ENCODE measurements at regions not wholly inside any gene's neighbourhood (a gene's known extent, or its start where the extent isn't known, plus 50 kb on each side); places are given as distances from the start of the nearest gene placed in this dataset.

DNA sequence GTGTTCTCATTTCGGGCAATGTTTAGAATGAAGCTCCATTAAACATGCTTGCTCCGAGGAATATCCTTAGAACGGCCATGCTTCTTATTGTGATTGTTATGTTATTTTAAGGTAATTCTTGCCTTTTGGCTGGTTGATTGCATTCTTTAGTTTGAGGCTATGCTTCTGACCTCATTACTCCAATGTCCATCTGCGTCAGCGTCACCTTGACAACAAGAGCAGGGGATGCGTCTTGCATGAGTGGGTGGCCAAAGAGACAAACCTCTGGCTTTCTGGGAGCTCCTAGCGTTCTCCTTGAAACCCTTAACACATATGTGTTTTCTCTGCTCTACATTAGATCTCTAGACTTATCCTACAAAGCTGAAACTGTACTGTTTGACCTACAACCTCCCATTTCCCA is 184.3 kb downstream of the THBS2 start:
- 82% methylated on average over 7 of the region's 7 CpGs for WGBS

DNA sequence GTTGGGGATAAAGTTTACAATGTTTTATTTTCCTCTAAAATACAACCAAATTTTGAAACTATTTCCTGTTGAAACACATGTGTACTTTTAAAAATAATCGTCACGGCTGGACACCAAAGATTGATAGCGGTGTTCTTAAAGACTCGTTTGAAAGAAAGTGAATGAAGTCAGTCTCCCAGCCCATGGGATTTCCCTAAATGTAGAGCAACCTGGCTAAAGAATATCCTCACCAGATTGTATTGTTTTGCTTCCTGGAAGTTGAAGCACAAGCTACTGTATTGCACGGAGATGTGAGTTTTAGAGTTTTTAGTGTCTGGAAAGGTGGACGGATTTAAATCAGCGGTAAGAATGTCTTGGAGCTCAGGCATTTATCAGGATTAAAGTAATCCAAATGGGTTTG is 189.5 kb downstream of the THBS2 start:
- H4K8ac ChIP-seq (ENCODE audit: low read length) = no peak overlapping the region
- DNase-seq = no peak
- H3K18ac ChIP-seq (ENCODE audit: low read depth in 1 of 2, low read length in 2 of 2) = no peak overlapping the region
- H3K4me1 ChIP-seq (ENCODE audit: control insufficient read depth, insufficient read depth, low read depth, low read length) = no peaks in the 10 kb centered on the region
- no peak overlapping the region for H4K91ac ChIP-seq (ENCODE audit: low read length)
- H2AK5ac ChIP-seq (ENCODE audit: low read length, severe bottlenecking) = no peak overlapping the region
- H3K14ac ChIP-seq (ENCODE audit: low read length in 2 of 2) = no peak overlapping the region
- no peak overlapping the region for H2BK5ac ChIP-seq (ENCODE audit: low read depth, low read length, poor library complexity, severe bottlenecking)
- H3K36me3 ChIP-seq (ENCODE audit: control insufficient read depth in 1 of 2, insufficient read depth in 2 of 2, low read depth in 1 of 2, low read length in 2 of 2) = no peaks in the 10 kb centered on the region
- H3K23ac ChIP-seq (ENCODE audit: low read length in 2 of 2) = no peak overlapping the region
- H2BK15ac ChIP-seq (ENCODE audit: low read depth, poor library complexity, severe bottlenecking) = no peak overlapping the region
- no peak overlapping the region for H3K4me3 ChIP-seq (ENCODE audit: insufficient read depth in 1 of 2, low read depth in 1 of 2, low read length in 2 of 2)
- no peak overlapping the region for H3K27ac ChIP-seq (ENCODE audit: low read length, poor library complexity, severe bottlenecking)
- H2BK12ac ChIP-seq (ENCODE audit: low read length in 2 of 2) = no peak overlapping the region
- H3K27me3 ChIP-seq (ENCODE audit: control insufficient read depth in 1 of 2, insufficient read depth in 1 of 2, low read length in 2 of 2) = no peaks in the 10 kb centered on the region
- H3K4me2 ChIP-seq (ENCODE audit: low read length, poor library complexity, severe bottlenecking) = no peak overlapping the region
- WGBS = 80% methylated on average over 7 of the region's 7 CpGs
- no peak overlapping the region for H3K9ac ChIP-seq (ENCODE audit: low read length)
- no peak overlapping the region for H3K4ac ChIP-seq (ENCODE audit: low read depth in 1 of 2, low read length in 2 of 2)
- no peaks in the 10 kb centered on the region for H3K79me1 ChIP-seq (replicated peaks; ENCODE audit: low read length, poor library complexity, severe bottlenecking)
- H2BK120ac ChIP-seq (ENCODE audit: low read depth, low read length) = no peak overlapping the region
- H2AFZ ChIP-seq (ENCODE audit: low read depth, low read length) = no peak overlapping the region
- peaks cover 6% of the 10 kb centered on the region for H3K9me3 ChIP-seq (ENCODE audit: control insufficient read depth, low read length)

More for the DNA sequence above, 184.3 kb downstream of the THBS2 start:
- no peak overlapping the region for H2BK15ac ChIP-seq (ENCODE audit: low read depth, poor library complexity, severe bottlenecking)
- no peak overlapping the region for H2BK120ac ChIP-seq (ENCODE audit: low read depth, low read length)
- no peak overlapping the region for H4K8ac ChIP-seq (ENCODE audit: low read length)
- no peak overlapping the region for H3K14ac ChIP-seq (ENCODE audit: low read length in 2 of 2)
- H2BK5ac ChIP-seq (ENCODE audit: low read depth, low read length, poor library complexity, severe bottlenecking) = no peak overlapping the region
- peak overlapping the region; percentile 69 for H3K9ac ChIP-seq (ENCODE audit: low read length)
- no peak overlapping the region for H2AFZ ChIP-seq (ENCODE audit: low read depth, low read length)
- H3K18ac ChIP-seq (ENCODE audit: low read depth in 1 of 2, low read length in 2 of 2) = no peak overlapping the region
- no peaks in the 10 kb centered on the region for H3K36me3 ChIP-seq (ENCODE audit: control insufficient read depth in 1 of 2, insufficient read depth in 2 of 2, low read depth in 1 of 2, low read length in 2 of 2)
- no peak overlapping the region for H3K4me2 ChIP-seq (ENCODE audit: low read length, poor library complexity, severe bottlenecking)
- H3K23ac ChIP-seq (ENCODE audit: low read length in 2 of 2) = no peak overlapping the region
- no peaks in the 10 kb centered on the region for H3K79me1 ChIP-seq (replicated peaks; ENCODE audit: low read length, poor library complexity, severe bottlenecking)
- peak overlapping the region; percentile 9 for H2AK5ac ChIP-seq (ENCODE audit: low read length, severe bottlenecking)
- no peak overlapping the region for H3K27ac ChIP-seq (ENCODE audit: low read length, poor library complexity, severe bottlenecking)
- H3K4me1 ChIP-seq (ENCODE audit: control insufficient read depth, insufficient read depth, low read depth, low read length) = peaks cover 18% of the 10 kb centered on the region
- H2BK12ac ChIP-seq (ENCODE audit: low read length in 2 of 2) = no peak overlapping the region
- no peaks in the 10 kb centered on the region for H3K9me3 ChIP-seq (ENCODE audit: control insufficient read depth, low read length)
- H3K27me3 ChIP-seq (ENCODE audit: control insufficient read depth in 1 of 2, insufficient read depth in 1 of 2, low read length in 2 of 2) = no peaks in the 10 kb centered on the region
- H3K4me3 ChIP-seq (ENCODE audit: insufficient read depth in 1 of 2, low read depth in 1 of 2, low read length in 2 of 2) = no peak overlapping the region
- no peak overlapping the region for H4K91ac ChIP-seq (ENCODE audit: low read length)
- no peak overlapping the region for H3K4ac ChIP-seq (ENCODE audit: low read depth in 1 of 2, low read length in 2 of 2)
- no peak for DNase-seq

DNA sequence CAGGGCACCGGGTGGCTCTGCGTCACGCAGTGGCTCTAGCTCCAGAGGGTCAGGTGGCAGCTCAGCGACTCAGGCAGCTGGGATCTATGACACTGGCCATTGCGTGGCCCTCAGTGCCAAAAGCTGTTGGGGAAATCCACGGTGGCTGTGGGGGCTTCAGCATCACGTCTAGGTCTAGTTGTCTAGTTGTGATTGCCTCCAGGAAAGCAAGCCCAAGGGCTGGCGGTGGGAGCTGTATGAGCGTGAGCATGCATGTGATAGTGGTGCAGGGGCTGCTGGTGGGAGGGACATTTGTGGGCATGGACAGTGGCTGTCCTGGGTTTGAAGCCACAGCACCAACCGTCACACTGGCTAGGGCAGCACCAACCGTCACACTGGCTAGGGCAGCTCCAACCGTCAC is 191.4 kb downstream of the THBS2 start:
- 91% methylated on average over 12 of the region's 12 CpGs for WGBS
- Histone ChIP-seq H3K27ac (ENCODE audit: low read length, poor library complexity, severe bottlenecking) (no peak overlapping the region), H3K4me3 (ENCODE audit: insufficient read depth in 1 of 2, low read depth in 1 of 2, low read length in 2 of 2) (no peak overlapping the region), H2BK120ac (ENCODE audit: low read depth, low read length) (no peak overlapping the region), H2AK5ac (ENCODE audit: low read length, severe bottlenecking) (no peak overlapping the region), H2BK15ac (ENCODE audit: low read depth, poor library complexity, severe bottlenecking) (no peak overlapping the region), H3K18ac (ENCODE audit: low read depth in 1 of 2, low read length in 2 of 2) (no peak overlapping the region), H3K79me1 (replicated peaks; ENCODE audit: low read length, poor library complexity, severe bottlenecking) (no peaks in the 10 kb centered on the region), H3K23ac (ENCODE audit: low read length in 2 of 2) (no peak overlapping the region), H2BK5ac (ENCODE audit: low read depth, low read length, poor library complexity, severe bottlenecking) (no peak overlapping the region), H3K4ac (ENCODE audit: low read depth in 1 of 2, low read length in 2 of 2) (no peak overlapping the region), H3K9ac (ENCODE audit: low read length) (no peak overlapping the region), H3K9me3 (ENCODE audit: control insufficient read depth, low read length) (peaks cover 6% of the 10 kb centered on the region), H3K4me2 (ENCODE audit: low read length, poor library complexity, severe bottlenecking) (no peak overlapping the region), H3K27me3 (ENCODE audit: control insufficient read depth in 1 of 2, insufficient read depth in 1 of 2, low read length in 2 of 2) (no peaks in the 10 kb centered on the region), H2BK12ac (ENCODE audit: low read length in 2 of 2) (no peak overlapping the region), H3K14ac (ENCODE audit: low read length in 2 of 2) (no peak overlapping the region), H2AFZ (ENCODE audit: low read depth, low read length) (no peak overlapping the region), H3K4me1 (ENCODE audit: control insufficient read depth, insufficient read depth, low read depth, low read length) (no peaks in the 10 kb centered on the region), H4K91ac (ENCODE audit: low read length) (no peak overlapping the region), H4K8ac (ENCODE audit: low read length) (no peak overlapping the region), H3K36me3 (ENCODE audit: control insufficient read depth in 1 of 2, insufficient read depth in 2 of 2, low read depth in 1 of 2, low read length in 2 of 2) (no peaks in the 10 kb centered on the region)
- DNase-seq = no peak

DNA sequence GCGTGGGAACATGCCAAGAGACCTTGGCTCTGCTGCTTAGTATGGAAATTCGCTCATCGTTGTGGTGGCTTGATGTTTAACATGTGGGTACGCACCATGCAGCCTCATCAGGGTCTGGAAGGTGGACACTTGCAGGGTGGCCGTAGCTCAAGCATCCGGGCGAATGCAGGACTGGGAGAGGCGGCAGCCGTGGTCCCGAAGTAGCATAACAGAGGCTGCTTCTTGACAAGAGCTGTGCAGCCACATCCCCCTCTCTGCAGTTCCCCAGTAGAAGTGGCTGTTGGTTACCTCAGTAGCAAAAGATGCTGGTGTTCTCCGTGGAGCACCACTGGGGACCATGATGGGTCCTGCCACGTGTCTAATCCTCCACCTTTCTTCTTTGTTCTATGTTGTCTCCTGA is 195.0 kb downstream of the THBS2 start:
- Histone ChIP-seq H3K14ac (ENCODE audit: low read length in 2 of 2) (no peak overlapping the region), H3K4ac (ENCODE audit: low read depth in 1 of 2, low read length in 2 of 2) (no peak overlapping the region), H3K27ac (ENCODE audit: low read length, poor library complexity, severe bottlenecking) (no peak overlapping the region), H3K18ac (ENCODE audit: low read depth in 1 of 2, low read length in 2 of 2) (no peak overlapping the region), H4K8ac (ENCODE audit: low read length) (no peak overlapping the region), H3K23ac (ENCODE audit: low read length in 2 of 2) (no peak overlapping the region), H3K27me3 (ENCODE audit: control insufficient read depth in 1 of 2, insufficient read depth in 1 of 2, low read length in 2 of 2) (no peaks in the 10 kb centered on the region), H3K4me3 (ENCODE audit: insufficient read depth in 1 of 2, low read depth in 1 of 2, low read length in 2 of 2) (no peak overlapping the region), H3K9ac (ENCODE audit: low read length) (no peak overlapping the region), H2BK5ac (ENCODE audit: low read depth, low read length, poor library complexity, severe bottlenecking) (no peak overlapping the region), H3K9me3 (ENCODE audit: control insufficient read depth, low read length) (peaks cover 13% of the 10 kb centered on the region), H2AFZ (ENCODE audit: low read depth, low read length) (no peak overlapping the region), H2BK12ac (ENCODE audit: low read length in 2 of 2) (no peak overlapping the region), H2BK15ac (ENCODE audit: low read depth, poor library complexity, severe bottlenecking) (no peak overlapping the region), H3K79me1 (replicated peaks; ENCODE audit: low read length, poor library complexity, severe bottlenecking) (no peaks in the 10 kb centered on the region), H2BK120ac (ENCODE audit: low read depth, low read length) (no peak overlapping the region), H2AK5ac (ENCODE audit: low read length, severe bottlenecking) (no peak overlapping the region), H3K36me3 (ENCODE audit: control insufficient read depth in 1 of 2, insufficient read depth in 2 of 2, low read depth in 1 of 2, low read length in 2 of 2) (no peaks in the 10 kb centered on the region), H3K4me2 (ENCODE audit: low read length, poor library complexity, severe bottlenecking) (no peak overlapping the region), H4K91ac (ENCODE audit: low read length) (no peak overlapping the region), H3K4me1 (ENCODE audit: control insufficient read depth, insufficient read depth, low read depth, low read length) (no peaks in the 10 kb centered on the region)
- DNase-seq = no peak
- WGBS = 71% methylated on average over 12 of the region's 12 CpGs
